Left lung (tissue), 4 donors: ENCODE measurements at regions not wholly inside any gene's neighbourhood (a gene's known extent, or its start where the extent isn't known, plus 50 kb on each side); places are given as distances from the start of the nearest gene placed in this dataset.
"Not testable (repeated sequence)": the region's sequence is repeated elsewhere in the genome, so short reads cannot be mapped to it uniquely, and the experiment has no call there.

Experiments used
- ATAC-seq: fragments of 200-7000 bp; cut with Tn5 transposase; one replicate; pipeline ENCODE4 v1.9.1; 2020; ENCODE audit warnings: moderate library complexity
- DNase-seq, 4 donors: peaks; one replicate each; pipeline ENCODE4 v3.0.0-alpha.2; 2013 to 2020
- H3K27ac ChIP-seq, 2 donors: fragments of 200-600 bp; sonication (generic) in 1 of 2; one replicate each; pipeline versions ENCODE4 v1.5.0 to v1.8.0; 2020 to 2021
- H3K27me3 ChIP-seq, 2 donors: fragments of 200-600 bp; sonication (generic) in 1 of 2; one replicate each; pipeline versions ENCODE4 v1.5.0 to v1.8.0; 2020 to 2021
- H3K36me3 ChIP-seq, 2 donors: fragments of 200-600 bp; sonication (generic) in 1 of 2; one replicate each; pipeline versions ENCODE4 v1.5.0 to v1.8.0; 2020 to 2021
- H3K4me1 ChIP-seq, 2 donors: fragments of 200-600 bp; one replicate each; pipeline ENCODE4 v1.8.0; 2021
- H3K4me3 ChIP-seq, 2 donors: fragments of 200-600 bp; sonication (generic) in 1 of 2; one replicate each; pipeline versions ENCODE4 v1.5.0 to v1.8.0; 2020 to 2021; ENCODE audit warnings: mild to moderate bottlenecking in 1 of 2
- H3K9me3 ChIP-seq, 2 donors: fragments of 200-600 bp; sonication (generic) in 1 of 2; one replicate each; pipeline versions ENCODE4 v1.5.0 to v1.8.0; 2020 to 2021
- intact Hi-C, 2 donors: fragments of 100-400 bp; cut with DNase I; formaldehyde crosslinking; loops; one replicate each; pipeline versions ENCODE4 v1.11.2 to v1.14.2; 2022
- TF ChIP-seq, protein P1 (sequence below), 2 donors: fragments of 200-600 bp; sonication (generic) in 1 of 2; IDR thresholded peaks; one replicate each; pipeline versions ENCODE4 v1.5.0 to v1.8.0; 2021; ENCODE audit warnings: antibody characterized with exemption in 2 of 2
- donor health status: DM: no; HTN: yes; CAD: no.
- donor health status: DM: no; HTN: no; CAD: no.

DNA sequence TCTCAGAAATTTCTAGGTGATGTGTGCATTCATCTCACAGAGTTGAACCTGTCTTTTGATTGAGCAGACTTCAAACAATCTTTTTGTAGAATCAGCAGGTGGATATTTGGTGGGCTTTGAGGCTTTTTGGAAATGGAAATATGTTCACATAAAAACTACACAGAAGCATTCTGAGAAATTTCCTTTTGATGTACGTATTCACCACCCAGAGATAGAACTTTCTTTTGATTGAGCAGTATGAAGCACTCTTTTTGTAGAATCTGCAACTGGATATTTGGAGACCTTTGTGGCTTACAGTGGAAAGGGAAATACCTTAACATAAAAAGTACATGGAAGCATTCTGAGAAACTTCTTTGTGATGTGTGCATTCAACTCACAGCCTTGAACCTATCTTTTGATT is 3515.0 kb downstream of the GOLGA6L6 start:
- no peaks in the 10 kb centered on the region for H3K27me3 ChIP-seq
- no peak overlapping the region for H3K27ac ChIP-seq
- no peak for ATAC-seq
- DNase-seq: no peak
- no peaks in the 10 kb centered on the region for H3K4me1 ChIP-seq
- no peaks in the 10 kb centered on the region for H3K36me3 ChIP-seq
- intact Hi-C loops: no loop called here
- H3K9me3 ChIP-seq: peaks cover 0 to 64% of the 10 kb centered on the region in 2 donors
- no peak overlapping the region for H3K4me3 ChIP-seq
- TF ChIP-seq, protein P1, sequence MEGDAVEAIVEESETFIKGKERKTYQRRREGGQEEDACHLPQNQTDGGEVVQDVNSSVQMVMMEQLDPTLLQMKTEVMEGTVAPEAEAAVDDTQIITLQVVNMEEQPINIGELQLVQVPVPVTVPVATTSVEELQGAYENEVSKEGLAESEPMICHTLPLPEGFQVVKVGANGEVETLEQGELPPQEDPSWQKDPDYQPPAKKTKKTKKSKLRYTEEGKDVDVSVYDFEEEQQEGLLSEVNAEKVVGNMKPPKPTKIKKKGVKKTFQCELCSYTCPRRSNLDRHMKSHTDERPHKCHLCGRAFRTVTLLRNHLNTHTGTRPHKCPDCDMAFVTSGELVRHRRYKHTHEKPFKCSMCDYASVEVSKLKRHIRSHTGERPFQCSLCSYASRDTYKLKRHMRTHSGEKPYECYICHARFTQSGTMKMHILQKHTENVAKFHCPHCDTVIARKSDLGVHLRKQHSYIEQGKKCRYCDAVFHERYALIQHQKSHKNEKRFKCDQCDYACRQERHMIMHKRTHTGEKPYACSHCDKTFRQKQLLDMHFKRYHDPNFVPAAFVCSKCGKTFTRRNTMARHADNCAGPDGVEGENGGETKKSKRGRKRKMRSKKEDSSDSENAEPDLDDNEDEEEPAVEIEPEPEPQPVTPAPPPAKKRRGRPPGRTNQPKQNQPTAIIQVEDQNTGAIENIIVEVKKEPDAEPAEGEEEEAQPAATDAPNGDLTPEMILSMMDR (IDR thresholded peaks at IDR 0.05): no peak

DNA sequence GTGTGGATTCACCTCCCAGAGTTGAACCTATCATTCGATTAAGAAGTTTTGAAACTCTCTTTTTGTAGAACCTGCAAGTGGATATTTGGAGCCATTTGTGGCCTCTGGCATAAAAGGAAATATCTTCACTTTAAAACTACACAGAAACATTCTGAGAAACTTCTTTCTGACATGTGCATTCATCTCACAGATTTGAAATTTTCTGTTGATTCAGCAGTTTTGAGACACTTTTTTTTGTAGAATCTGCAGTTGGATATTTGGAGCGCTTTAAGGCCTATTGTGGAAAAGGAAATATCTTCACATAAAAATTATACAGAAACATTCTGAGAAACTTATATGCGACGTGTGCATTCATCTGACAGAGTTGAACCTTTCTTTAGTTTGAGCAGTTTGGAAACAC is 3519.6 kb downstream of the GOLGA6L6 start:
- peaks cover 0 to 67% of the 10 kb centered on the region in 2 donors for H3K9me3 ChIP-seq
- intact Hi-C loops: not testable (repeated sequence)

More for the DNA sequence above, 3519.6 kb downstream of the GOLGA6L6 start:
- DNase-seq, ATAC-seq, H3K27ac ChIP-seq, H3K4me1 ChIP-seq, H3K36me3 ChIP-seq, H3K27me3 ChIP-seq, H3K4me3 ChIP-seq: not testable (repeated sequence)
